ENCODE measurements at regions not wholly inside any gene's neighbourhood (a gene's known extent, or its start where the extent isn't known, plus 50 kb on each side); places are given as distances from the start of the nearest gene placed in this dataset.

DNA sequence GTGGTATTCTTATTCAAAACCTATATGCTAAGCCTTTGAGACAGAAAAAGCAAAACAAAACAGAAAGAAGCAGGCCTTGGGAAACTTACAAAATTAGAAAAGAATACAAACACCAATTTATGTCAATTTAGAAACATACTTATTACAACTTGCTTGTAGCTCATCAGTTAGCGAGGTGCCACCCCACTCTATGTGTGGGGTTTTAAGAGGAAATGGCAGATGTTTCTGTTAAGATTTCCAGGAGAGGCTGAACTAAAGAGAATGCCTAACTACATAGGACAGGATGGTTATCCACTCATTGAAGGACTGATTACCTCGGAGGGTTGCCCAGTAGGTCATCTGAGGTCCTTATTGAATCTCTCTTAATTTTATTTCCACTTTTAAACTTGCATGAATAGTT, 302.0 kb downstream of the ETS1 start:
- H3K4me1 ChIP-seq = no peaks in the 10 kb centered on the region
- H3K4me3 ChIP-seq = no peak overlapping the region
- POLR2A ChIA-PET = no interaction called here
- TF ChIP-seq, protein P1, sequence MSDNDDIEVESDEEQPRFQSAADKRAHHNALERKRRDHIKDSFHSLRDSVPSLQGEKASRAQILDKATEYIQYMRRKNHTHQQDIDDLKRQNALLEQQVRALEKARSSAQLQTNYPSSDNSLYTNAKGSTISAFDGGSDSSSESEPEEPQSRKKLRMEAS (IDR thresholded peaks at IDR 0.05) = no peak
- no peak for TF ChIP-seq ZC3H11A (IDR thresholded peaks at IDR 0.05)
- TF ChIP-seq JUNB (IDR thresholded peaks at IDR 0.05) = no peak
- no peak for TF ChIP-seq PHF8 (IDR thresholded peaks at IDR 0.05; ENCODE audit: borderline replicate concordance, low read depth)
- no peak for TF ChIP-seq ZSCAN20 (CRISPR knock-in tag; IDR thresholded peaks at IDR 0.05)
- TF ChIP-seq FOSB (CRISPR knock-in tag; IDR thresholded peaks at IDR 0.05) = no peak
- no peak for TF ChIP-seq FOSL2 (IDR thresholded peaks at IDR 0.05)
- TF ChIP-seq FOSL2 (CRISPR knock-in tag; IDR thresholded peaks at IDR 0.05) = no peak
- no peak for TF ChIP-seq ZFP36 (IDR thresholded peaks at IDR 0.05; ENCODE audit: borderline replicate concordance, partially characterized antibody)
- TF ChIP-seq, protein P2, sequence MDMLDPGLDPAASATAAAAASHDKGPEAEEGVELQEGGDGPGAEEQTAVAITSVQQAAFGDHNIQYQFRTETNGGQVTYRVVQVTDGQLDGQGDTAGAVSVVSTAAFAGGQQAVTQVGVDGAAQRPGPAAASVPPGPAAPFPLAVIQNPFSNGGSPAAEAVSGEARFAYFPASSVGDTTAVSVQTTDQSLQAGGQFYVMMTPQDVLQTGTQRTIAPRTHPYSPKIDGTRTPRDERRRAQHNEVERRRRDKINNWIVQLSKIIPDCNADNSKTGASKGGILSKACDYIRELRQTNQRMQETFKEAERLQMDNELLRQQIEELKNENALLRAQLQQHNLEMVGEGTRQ (IDR thresholded peaks at IDR 0.05) = no peak
- FAIRE-seq = no peak
- no peak for ATAC-seq
- 87% methylated on average over 2 of the region's 2 CpGs for WGBS (ENCODE audit: missing lambda C conversion rate)
- CTCF ChIA-PET = interaction anchor here (0.9 to 1.5 kb wide), 2 partner anchors 114 to 345 kb away, joined by 3 to 8 read pairs; no protein-coding TSS in a partner anchor
- H3K27ac ChIP-seq = no peak overlapping the region
- H3K4me2 ChIP-seq = no peak overlapping the region
- H3K9me3 ChIP-seq = no peaks in the 10 kb centered on the region
- DNase-seq (ENCODE audit: low read depth in 1 of 2, low spot score in 1 of 2) = no peak

DNA sequence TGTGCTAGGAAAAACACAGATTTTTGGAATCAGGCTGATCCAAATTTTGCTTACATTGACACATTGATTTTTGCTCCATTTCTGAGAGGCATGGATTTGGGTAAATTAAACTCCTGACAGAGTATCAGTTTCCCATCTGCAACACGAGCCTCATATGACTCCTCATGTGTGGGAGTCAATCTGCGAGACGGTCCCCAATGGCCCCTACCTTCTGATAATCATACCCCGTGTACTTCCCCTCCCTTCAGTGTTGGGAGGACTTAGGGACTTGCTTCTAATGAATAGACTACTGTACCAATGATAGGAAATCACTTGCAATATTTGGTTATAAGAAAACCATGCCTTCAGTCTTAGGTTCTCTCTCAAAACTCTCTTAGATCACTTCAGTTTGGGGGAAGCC, 302.7 kb downstream of the ETS1 start:
- WGBS (ENCODE audit: missing lambda C conversion rate) = 79% methylated on average over 4 of the region's 4 CpGs
- ChIA-PET CTCF (interaction anchor here (1.4 to 2.3 kb wide), 3 partner anchors 113 to 346 kb away, joined by 8 to 10 read pairs (median 8); no protein-coding TSS in a partner anchor), POLR2A (no interaction called here)
- no peak overlapping the region for H3K4me3 ChIP-seq
- no peak overlapping the region for H3K4me2 ChIP-seq
- DNase-seq (ENCODE audit: low read depth in 1 of 2, low spot score in 1 of 2) = no peak
- H3K4me1 ChIP-seq = no peaks in the 10 kb centered on the region
- ATAC-seq = no peak
- TF ChIP-seq ZNF302 (CRISPR knock-in tag; IDR thresholded peaks at IDR 0.05) (no peak), HOXA7 (CRISPR knock-in tag; IDR thresholded peaks at IDR 0.05) (no peak), MAFK (IDR thresholded peaks at IDR 0.05; ENCODE audit: partially characterized antibody) (no peak), RARB (CRISPR knock-in tag; IDR thresholded peaks at IDR 0.05) (no peak), EP300 (IDR thresholded peaks at IDR 0.05) (no peak), SMC3 (IDR thresholded peaks at IDR 0.05) (no peak), HEYL (CRISPR knock-in tag; IDR thresholded peaks at IDR 0.05) (no peak), NFE2L2 (conservative IDR thresholded peaks at IDR 0.05; ENCODE audit: low read length) (no peak), NR3C1 (IDR thresholded peaks at IDR 0.05) (no peak), EHMT2 (IDR thresholded peaks at IDR 0.05; ENCODE audit: low read depth) (no peak), TFCP2L1 (CRISPR knock-in tag; IDR thresholded peaks at IDR 0.05) (no peak), MAZ (IDR thresholded peaks at IDR 0.05; ENCODE audit: borderline replicate concordance, low read depth, low read length) (no peak)
- TF ChIP-seq, protein P3, sequence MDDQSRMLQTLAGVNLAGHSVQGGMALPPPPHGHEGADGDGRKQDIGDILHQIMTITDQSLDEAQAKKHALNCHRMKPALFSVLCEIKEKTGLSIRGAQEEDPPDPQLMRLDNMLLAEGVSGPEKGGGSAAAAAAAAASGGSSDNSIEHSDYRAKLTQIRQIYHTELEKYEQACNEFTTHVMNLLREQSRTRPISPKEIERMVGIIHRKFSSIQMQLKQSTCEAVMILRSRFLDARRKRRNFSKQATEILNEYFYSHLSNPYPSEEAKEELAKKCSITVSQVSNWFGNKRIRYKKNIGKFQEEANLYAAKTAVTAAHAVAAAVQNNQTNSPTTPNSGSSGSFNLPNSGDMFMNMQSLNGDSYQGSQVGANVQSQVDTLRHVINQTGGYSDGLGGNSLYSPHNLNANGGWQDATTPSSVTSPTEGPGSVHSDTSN (IDR thresholded peaks at IDR 0.05) = no peak
- TF ChIP-seq, protein P4, sequence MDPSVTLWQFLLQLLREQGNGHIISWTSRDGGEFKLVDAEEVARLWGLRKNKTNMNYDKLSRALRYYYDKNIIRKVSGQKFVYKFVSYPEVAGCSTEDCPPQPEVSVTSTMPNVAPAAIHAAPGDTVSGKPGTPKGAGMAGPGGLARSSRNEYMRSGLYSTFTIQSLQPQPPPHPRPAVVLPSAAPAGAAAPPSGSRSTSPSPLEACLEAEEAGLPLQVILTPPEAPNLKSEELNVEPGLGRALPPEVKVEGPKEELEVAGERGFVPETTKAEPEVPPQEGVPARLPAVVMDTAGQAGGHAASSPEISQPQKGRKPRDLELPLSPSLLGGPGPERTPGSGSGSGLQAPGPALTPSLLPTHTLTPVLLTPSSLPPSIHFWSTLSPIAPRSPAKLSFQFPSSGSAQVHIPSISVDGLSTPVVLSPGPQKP (IDR thresholded peaks at IDR 0.05; ENCODE audit: low read depth, low read length) = no peak
- TF ChIP-seq, protein P5, sequence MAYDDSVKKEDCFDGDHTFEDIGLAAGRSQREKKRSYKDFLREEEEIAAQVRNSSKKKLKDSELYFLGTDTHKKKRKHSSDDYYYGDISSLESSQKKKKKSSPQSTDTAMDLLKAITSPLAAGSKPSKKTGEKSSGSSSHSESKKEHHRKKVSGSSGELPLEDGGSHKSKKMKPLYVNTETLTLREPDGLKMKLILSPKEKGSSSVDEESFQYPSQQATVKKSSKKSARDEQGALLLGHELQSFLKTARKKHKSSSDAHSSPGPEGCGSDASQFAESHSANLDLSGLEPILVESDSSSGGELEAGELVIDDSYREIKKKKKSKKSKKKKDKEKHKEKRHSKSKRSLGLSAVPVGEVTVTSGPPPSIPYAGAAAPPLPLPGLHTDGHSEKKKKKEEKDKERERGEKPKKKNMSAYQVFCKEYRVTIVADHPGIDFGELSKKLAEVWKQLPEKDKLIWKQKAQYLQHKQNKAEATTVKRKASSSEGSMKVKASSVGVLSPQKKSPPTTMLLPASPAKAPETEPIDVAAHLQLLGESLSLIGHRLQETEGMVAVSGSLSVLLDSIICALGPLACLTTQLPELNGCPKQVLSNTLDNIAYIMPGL (CRISPR knock-in tag; IDR thresholded peaks at IDR 0.05; ENCODE audit: borderline replicate concordance) = no peak
- TF ChIP-seq, protein P6, sequence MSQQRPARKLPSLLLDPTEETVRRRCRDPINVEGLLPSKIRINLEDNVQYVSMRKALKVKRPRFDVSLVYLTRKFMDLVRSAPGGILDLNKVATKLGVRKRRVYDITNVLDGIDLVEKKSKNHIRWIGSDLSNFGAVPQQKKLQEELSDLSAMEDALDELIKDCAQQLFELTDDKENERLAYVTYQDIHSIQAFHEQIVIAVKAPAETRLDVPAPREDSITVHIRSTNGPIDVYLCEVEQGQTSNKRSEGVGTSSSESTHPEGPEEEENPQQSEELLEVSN (IDR thresholded peaks at IDR 0.05; ENCODE audit: borderline replicate concordance, low read depth) = no peak
- TF ChIP-seq, protein P7, sequence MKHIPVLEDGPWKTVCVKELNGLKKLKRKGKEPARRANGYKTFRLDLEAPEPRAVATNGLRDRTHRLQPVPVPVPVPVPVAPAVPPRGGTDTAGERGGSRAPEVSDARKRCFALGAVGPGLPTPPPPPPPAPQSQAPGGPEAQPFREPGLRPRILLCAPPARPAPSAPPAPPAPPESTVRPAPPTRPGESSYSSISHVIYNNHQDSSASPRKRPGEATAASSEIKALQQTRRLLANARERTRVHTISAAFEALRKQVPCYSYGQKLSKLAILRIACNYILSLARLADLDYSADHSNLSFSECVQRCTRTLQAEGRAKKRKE (CRISPR knock-in tag; IDR thresholded peaks at IDR 0.05; ENCODE audit: low read depth) = no peak
- no peak for FAIRE-seq
- H3K27ac ChIP-seq = no peak overlapping the region
- H3K9me3 ChIP-seq = no peaks in the 10 kb centered on the region
